ENCODE measurements at regions not wholly inside any gene's neighbourhood (a gene's known extent, or its start where the extent isn't known, plus 50 kb on each side); places are given as distances from the start of the nearest gene placed in this dataset.
"Not testable (repeated sequence)": the region's sequence is repeated elsewhere in the genome, so short reads cannot be mapped to it uniquely, and the experiment has no call there.

- DNase-seq (ENCODE audit: low spot score) = no peak
These were observed 169.7 kb downstream of the TOMM20 start for GRCh38 chr1:234958706-234959657.

GRCh38 chr1:234958066-234958705 is 170.5 kb downstream of the TOMM20 start:
- DNase-seq (ENCODE audit: low spot score) = no peak

- no peak for DNase-seq (ENCODE audit: low spot score)
These were observed 171.1 kb downstream of the TOMM20 start for GRCh38 chr1:234957330-234958065.

GRCh38 chr1:234956821-234957329 is 171.8 kb downstream of the TOMM20 start:
- no peak for DNase-seq (ENCODE audit: low spot score)

- no peak for DNase-seq (ENCODE audit: low spot score)
These were observed 173.4 kb downstream of the TOMM20 start for GRCh38 chr1:234955107-234955731.

GRCh38 chr1:234954613-234955012 is 174.0 kb downstream of the TOMM20 start:
- no peak for DNase-seq (ENCODE audit: low spot score)

GRCh38 chr1:234953655-234954405 is 174.8 kb downstream of the TOMM20 start:
- no peak for DNase-seq (ENCODE audit: low spot score)

- no peak for DNase-seq (ENCODE audit: low spot score)
These were observed 178.0 kb downstream of the TOMM20 start for GRCh38 chr1:234950598-234950997.

GRCh38 chr1:234949528-234949927 is 179.1 kb downstream of the TOMM20 start:
- not testable (repeated sequence) for DNase-seq (ENCODE audit: low spot score)

- no peak for DNase-seq (ENCODE audit: low spot score)
These were observed 183.9 kb downstream of the TOMM20 start for GRCh38 chr1:234944439-234945344.

- DNase-seq (ENCODE audit: low spot score) = no peak
These were observed 184.7 kb downstream of the TOMM20 start for GRCh38 chr1:234943836-234944402.

- no peak for DNase-seq (ENCODE audit: low spot score)
These were observed 185.6 kb downstream of the TOMM20 start for GRCh38 chr1:234942879-234943506.

GRCh38 chr1:234942012-234942332 is 186.7 kb downstream of the TOMM20 start:
- DNase-seq (ENCODE audit: low spot score) = no peak

- no peak for DNase-seq (ENCODE audit: low spot score)
These were observed 187.2 kb downstream of the TOMM20 start for GRCh38 chr1:234941321-234942011.

GRCh38 chr1:234940841-234941240 is 187.8 kb downstream of the TOMM20 start:
- no peak for DNase-seq (ENCODE audit: low spot score)

GRCh38 chr1:234938924-234939323 is 189.7 kb downstream of the TOMM20 start:
- no peak for DNase-seq (ENCODE audit: low spot score)

- DNase-seq (ENCODE audit: low spot score) = no peak
These were observed 190.5 kb downstream of the TOMM20 start for GRCh38 chr1:234938135-234938534.

- DNase-seq (ENCODE audit: low spot score) = no peak
These were observed 191.8 kb downstream of the TOMM20 start for GRCh38 chr1:234936612-234937389.
